ENCODE measurements at regions not wholly inside any gene's neighbourhood (a gene's known extent, or its start where the extent isn't known, plus 50 kb on each side); places are given as distances from the start of the nearest gene placed in this dataset.

DNA sequence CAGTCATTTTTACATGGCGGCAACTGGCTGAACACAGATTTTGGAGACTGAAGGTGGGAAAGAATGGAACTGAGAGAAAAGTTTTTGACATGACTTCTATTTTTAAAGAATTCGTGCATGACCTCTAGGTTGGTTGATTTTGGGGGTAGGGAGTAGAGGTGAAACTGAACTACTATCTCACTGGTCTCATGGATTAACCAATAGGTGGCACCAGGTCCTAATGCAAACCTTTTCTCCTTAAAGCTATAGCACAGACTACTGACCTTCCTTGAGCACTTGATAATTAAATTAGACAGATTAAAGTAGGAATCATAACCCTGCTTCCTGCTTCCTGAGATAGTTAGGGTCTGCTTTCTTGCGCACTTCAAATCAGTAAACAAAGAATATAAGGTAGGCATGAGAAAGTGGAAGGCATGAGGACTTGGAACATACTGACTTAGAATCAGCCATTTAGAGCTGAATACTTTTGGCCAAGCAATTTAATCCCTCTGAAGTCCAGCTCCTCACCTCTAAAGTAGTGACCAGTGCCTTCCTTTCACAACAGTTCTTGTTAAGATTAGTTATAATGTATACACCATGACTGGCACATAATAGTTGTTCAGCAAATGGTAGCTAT is 206.0 kb downstream of the CENPF start:
- TF ChIP-seq POLR2AphosphoS5 (IDR thresholded peaks at IDR 0.05) (no peak), POLR2A (IDR thresholded peaks at IDR 0.05) (no peak)
- TF ChIP-seq, protein P1, sequence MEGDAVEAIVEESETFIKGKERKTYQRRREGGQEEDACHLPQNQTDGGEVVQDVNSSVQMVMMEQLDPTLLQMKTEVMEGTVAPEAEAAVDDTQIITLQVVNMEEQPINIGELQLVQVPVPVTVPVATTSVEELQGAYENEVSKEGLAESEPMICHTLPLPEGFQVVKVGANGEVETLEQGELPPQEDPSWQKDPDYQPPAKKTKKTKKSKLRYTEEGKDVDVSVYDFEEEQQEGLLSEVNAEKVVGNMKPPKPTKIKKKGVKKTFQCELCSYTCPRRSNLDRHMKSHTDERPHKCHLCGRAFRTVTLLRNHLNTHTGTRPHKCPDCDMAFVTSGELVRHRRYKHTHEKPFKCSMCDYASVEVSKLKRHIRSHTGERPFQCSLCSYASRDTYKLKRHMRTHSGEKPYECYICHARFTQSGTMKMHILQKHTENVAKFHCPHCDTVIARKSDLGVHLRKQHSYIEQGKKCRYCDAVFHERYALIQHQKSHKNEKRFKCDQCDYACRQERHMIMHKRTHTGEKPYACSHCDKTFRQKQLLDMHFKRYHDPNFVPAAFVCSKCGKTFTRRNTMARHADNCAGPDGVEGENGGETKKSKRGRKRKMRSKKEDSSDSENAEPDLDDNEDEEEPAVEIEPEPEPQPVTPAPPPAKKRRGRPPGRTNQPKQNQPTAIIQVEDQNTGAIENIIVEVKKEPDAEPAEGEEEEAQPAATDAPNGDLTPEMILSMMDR (IDR thresholded peaks at IDR 0.05) = no peak

Measured in breast epithelium (tissue), 3 donors.